GM21825 (cell line): ENCODE measurements at regions not wholly inside any gene's neighbourhood (a gene's known extent, or its start where the extent isn't known, plus 50 kb on each side); places are given as distances from the start of the nearest gene placed in this dataset.

Experiments used
- ATAC-seq: cut with Tn5 transposase; IDR thresholded peaks from one replicate; pipeline ENCODE4 v1.9.1; 2021; ENCODE audit warnings: mild to moderate bottlenecking, moderate library complexity; ENCODE audit not compliant: unreplicated experiment

- ATAC-seq = no peak
Measured at GRCh38 chr18:23341983-23342382, 111.1 kb upstream of the RIOK3 start.

GRCh38 chr18:23342506-23342905, 110.6 kb upstream of the RIOK3 start:
- no peak for ATAC-seq

GRCh38 chr18:23350188-23350587, 102.9 kb upstream of the RIOK3 start:
- ATAC-seq = no peak

- no peak for ATAC-seq
Measured at GRCh38 chr18:23351521-23351920, 101.6 kb upstream of the RIOK3 start.

- ATAC-seq = no peak
Measured at GRCh38 chr18:23352042-23352441, 101.0 kb upstream of the RIOK3 start.

- ATAC-seq = no peak
Measured at GRCh38 chr18:23353459-23353858, 99.6 kb upstream of the RIOK3 start.

GRCh38 chr18:23354625-23355024, 98.5 kb upstream of the RIOK3 start:
- no peak for ATAC-seq

GRCh38 chr18:23355206-23355605, 97.9 kb upstream of the RIOK3 start:
- no peak for ATAC-seq

- ATAC-seq = no peak
Measured at GRCh38 chr18:23356424-23356823, 96.7 kb upstream of the RIOK3 start.

- no peak for ATAC-seq
Measured at GRCh38 chr18:23356915-23357601, 96.0 kb upstream of the RIOK3 start.

- ATAC-seq = no peak
Measured at GRCh38 chr18:23357996-23358594, 95.0 kb upstream of the RIOK3 start.

GRCh38 chr18:23359421-23359820, 93.7 kb upstream of the RIOK3 start:
- no peak for ATAC-seq

GRCh38 chr18:23363865-23364570, 89.1 kb upstream of the RIOK3 start:
- no peak for ATAC-seq

- ATAC-seq = no peak
Measured at GRCh38 chr18:23365602-23366001, 87.5 kb upstream of the RIOK3 start.

GRCh38 chr18:23369266-23369665, 83.8 kb upstream of the RIOK3 start:
- no peak for ATAC-seq

- no peak for ATAC-seq
Measured at GRCh38 chr18:23373570-23373969, 79.5 kb upstream of the RIOK3 start.

GRCh38 chr18:23377669-23378301, 75.3 kb upstream of the RIOK3 start:
- ATAC-seq = peak; percentile 69

- no peak for ATAC-seq
Measured at GRCh38 chr18:23378302-23378686, 74.8 kb upstream of the RIOK3 start.

- ATAC-seq = no peak
Measured at GRCh38 chr18:23380001-23380550, 73.0 kb upstream of the RIOK3 start.

- ATAC-seq = no peak
Measured at GRCh38 chr18:23380817-23381216, 72.3 kb upstream of the RIOK3 start.

- no peak for ATAC-seq
Measured at GRCh38 chr18:23383494-23383893, 69.6 kb upstream of the RIOK3 start.
